NCI-H1694 (cell line): ENCODE measurements at regions not wholly inside any gene's neighbourhood (a gene's known extent, or its start where the extent isn't known, plus 50 kb on each side); places are given as distances from the start of the nearest gene placed in this dataset.

Experiments used
- DNase-seq: peaks from one replicate; lab custom pipeline; 2025; lab: John Stamatoyannopoulos, UW

DNA sequence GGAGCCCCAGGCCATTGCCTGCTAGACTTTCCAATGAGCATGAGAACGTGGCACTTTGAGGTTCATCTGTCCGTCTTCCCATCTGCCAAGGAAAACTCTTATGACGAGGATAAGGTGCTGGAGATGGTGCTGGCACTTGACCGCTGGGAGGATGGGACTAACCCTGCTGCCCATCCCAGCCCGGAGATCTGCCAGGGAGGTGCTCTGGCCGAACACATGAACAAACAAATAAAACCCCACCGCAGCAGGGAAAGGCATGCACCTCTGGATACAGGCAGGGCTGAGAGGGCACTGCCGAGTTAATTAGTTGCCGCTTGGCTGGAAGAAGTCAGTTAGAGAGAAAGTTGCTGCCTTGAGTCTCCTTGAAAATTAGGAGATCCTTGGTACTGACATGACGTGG, 308.4 kb downstream of the AJAP1 start:
- DNase-seq: no peak

DNA sequence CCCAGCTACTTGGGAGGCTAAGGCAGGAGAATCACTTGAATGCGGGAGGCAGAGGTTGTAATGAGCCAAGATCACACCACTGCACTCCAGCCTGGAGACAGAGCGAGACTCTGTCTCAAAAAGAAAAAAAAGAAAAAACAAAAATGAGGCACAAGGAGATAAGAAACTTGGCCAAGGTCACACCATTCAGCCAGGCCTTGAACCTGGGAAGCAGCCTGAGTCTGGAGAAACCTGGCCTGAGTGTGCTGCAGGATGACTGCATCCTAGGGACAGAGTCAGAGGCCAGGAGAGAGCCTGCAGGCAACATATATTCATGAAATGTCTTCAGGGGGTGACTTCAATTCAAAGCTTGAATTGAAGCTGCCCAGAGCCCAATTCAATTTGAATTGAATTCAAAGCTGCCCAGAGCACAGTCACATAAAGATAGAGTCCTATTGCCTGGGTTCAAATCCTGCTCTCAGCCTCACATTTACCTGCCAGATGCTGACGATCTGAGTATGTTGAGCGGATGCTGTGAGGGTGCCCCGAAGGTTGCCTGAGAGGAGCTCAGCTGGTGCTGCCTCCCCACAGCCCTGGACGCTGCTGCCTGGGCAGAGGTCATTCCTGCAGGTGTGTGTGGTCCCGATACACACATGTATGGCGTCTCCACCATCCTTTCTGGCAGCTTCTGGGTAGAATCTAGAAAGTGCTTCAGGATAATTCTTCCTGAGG, 307.7 kb downstream of the AJAP1 start:
- DNase-seq: no peak

DNA sequence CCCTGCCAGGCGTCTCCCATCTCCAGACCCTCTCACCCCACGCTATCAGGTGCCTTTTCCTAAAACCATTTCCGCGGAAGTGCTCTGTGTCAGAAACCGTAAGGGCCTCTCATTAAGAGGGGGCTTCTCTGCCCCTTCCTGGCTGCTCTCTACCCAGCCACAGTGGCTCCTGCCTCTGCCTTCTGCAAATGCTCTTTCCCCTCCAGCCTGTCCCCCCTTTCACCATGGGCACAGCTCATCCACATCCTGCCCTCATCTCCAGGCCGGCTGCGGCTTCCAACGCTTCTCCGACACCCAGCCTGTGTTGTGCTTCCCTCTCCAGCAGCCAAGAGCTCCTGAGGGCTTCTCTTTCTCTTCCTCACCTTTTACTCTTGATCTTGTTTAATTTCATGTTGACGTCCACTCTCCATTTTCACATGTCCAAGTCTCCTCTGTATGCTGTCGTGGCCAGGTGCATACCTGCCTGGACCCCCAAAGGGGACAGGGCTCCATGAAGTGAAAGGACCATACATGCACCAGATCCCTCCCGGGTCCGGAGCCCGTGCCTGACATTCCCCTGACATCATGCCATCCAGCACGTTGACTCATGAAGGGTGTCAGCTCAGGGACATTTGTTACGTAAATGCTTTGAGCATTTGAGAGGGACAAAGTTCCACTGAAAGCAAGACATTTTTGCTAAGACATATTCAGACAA, 306.5 kb downstream of the AJAP1 start:
- no peak for DNase-seq

DNA sequence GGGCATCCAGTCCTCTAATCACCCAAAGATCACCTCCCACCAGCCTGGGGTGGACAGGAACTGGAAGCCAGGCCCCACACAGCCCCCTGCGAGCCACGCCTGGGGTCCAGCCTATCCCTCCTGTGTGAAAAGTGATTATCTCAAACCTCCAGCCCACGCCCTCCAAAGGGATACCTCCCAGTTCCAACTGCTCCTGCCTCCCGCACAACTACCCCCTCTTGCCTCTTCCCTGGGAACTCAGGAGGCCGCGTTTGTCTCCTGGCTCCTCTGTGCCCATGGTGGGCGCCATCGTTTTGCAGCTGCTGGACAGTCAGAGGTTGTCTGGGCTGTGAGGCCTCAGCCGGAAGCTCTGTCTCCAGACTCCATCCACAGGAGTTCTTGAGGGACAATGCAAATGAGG, 305.9 kb downstream of the AJAP1 start:
- no peak for DNase-seq

DNA sequence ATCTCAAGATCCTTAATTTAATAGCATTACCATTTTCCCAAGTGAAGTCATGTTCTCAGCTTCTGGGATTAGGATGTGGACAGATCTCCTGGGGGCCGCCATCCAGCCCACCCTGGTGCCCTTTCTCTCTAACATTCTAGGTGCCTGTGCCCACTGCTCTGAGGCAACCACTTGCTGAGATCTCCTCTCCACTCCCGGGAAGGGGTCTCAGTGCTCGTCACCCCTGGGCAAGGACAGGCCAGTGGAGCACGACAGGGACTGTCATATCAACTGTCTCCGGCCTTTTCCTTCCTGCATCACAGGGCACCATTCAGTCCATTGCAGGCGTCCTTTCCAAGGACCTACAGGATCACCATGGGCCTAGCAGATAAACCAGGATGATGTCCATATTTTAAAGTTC, 304.8 kb downstream of the AJAP1 start:
- no peak for DNase-seq

DNA sequence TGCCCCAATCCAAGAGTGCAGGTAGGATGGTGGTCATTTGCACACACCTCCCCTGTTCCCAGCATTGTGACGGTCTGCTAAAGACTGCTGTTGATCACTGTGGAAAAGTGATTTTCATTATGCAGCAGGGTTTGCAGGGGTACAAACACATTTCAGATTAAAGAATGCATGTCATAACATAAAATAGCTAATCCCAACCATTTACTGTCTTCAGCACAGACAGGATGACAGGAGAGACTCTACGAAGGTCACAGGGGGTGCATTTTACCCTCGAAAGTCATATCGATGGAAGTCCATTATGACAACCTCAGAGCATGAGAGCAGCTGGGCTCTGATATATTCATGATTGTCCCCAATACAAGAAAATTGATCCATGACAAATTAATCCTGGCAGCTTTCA, 302.6 kb downstream of the AJAP1 start:
- DNase-seq: no peak

DNA sequence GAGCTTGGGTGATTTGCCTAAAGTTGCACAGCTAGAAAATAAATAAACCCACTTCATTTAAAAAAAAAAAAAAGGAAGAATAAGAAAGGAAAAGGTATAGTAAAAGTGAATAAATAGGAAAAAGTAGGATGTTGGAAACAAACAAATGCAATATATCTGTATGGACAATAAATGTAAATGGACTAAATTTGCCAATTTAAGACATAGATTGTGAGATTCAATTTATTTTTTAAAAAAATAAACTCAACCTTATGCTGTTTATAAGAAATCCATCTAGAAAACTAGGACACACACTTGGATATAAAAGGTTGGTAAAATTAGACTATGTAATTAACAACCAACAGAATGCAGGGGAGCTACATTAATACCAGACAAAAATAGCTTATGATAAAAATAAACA, 300.0 kb downstream of the AJAP1 start:
- DNase-seq: no peak

DNA sequence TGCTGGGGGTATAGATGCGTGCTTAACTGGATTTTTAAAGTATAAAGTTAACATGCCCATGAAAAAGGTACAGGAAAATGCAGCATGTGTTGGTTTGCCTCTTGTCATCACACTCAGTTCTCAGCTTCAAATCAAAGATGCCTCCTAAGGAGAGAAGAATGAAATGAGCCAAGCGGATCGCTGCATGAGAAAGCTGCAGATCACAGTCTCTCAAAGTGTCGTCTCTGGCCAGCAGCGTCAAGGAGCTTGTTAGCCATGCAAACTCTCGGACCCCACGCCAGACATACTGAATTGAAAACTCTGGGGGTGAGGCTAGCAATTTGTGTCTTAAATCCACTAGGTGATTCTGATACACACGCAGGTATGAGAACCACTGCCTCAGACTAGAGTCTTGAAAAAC, 297.2 kb downstream of the AJAP1 start:
- DNase-seq: no peak

DNA sequence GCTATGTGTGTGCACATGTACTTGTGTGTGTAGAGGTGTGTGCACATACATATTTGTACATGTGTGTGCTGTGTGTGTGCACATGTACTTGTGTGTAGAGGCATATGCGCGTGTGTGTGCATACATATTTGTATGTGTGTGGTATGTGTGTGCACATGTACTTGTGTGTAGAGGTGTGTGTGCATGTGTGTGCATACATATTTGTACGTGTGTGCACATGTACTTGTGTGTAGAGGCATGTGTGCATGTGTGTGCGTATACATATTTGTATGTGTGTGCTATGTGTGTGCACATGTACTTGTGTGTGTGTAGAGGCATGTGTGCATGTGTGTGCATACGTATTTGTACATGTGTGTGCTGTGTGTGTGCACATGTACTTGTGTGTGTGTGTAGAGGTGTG, 291.9 kb downstream of the AJAP1 start:
- DNase-seq: no peak

DNA sequence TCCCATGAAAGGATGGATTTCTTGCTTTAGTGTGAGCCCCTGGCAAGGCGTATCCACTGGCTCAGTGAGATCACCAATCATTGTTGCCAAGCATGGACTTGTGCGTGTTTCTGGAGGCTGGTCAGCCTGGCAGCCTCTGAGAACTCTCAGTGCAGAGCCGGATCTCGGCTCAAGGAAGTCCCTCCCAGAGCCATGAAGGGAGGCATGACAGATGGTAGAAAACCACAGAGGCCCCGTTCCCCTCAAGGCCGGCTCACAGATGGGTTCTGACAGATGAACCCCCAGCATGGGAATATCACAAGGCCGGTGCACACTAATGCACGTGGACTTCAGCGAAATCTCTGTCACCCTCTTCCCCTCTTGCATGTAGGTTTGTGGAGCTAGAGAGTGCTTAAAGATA, 290.5 kb downstream of the AJAP1 start:
- no peak for DNase-seq

DNA sequence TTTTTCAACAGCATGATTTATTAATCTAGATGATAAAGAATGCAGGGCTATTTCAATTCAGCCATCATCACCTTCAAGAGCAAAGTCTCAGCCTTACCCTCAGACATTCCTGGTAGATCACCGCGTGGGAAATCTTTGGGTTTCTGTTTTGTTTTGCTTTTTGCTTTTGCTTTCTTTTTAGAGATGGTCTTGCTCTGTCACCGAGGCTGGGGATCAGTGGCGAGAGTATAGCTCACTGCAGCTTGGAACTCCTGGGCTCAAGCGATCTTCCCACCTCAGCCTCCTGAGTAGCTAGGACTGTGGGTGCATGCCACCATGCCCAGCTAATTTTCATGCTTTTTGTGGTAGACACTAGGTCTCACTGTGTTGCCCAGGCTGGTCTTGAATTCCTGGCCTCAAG, 289.7 kb downstream of the AJAP1 start:
- DNase-seq: no peak

DNA sequence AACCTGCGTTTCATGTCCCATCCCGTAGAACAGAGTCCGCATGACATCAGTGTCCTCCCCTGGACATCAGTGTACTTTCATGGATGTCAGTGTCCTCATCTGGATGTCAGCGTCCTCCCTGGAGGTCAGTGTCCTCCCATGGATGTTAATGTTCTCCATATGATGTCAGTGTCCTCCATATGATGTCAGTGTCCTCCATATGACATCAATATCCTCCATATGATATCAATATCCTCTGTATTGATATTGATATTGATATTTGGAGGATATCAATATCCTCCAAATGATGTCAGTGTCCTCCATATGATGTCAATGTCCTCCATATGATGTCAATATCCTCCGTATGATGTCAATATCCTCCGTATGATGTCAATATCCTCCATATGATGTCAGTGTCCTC, 284.9 kb downstream of the AJAP1 start:
- DNase-seq: no peak

DNA sequence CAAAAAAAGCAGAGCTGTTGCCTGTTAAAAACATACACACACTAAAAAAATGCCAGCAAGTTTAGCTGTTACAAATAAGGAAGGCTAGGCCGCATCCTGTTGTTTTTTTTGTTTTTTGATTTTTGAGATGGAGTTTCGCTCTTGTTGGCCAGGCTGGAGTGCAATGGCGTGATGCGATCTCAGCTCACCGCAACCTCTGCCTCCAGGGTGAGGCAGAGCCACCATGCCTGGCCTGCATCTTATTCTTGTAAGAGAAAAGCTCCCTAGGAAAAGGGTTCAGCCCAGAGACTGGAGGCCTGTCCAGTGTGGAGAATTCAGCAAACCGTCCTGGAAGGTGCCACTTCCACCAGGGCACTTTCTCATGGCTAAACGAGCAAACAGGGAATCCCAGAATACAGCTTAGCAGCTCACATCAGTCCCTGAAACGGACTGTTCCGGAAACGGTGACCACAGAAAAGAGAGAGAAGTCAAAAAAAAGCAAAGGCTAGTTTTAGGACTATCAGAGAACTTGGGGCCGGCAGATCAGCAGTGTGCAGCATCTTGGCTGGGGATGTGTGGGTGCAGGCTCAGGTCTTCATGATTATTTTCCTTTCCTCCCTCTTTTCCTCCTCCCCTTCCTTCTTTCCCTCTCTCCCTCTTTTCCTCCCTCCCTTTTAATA, 283.6 kb downstream of the AJAP1 start:
- no peak for DNase-seq

DNA sequence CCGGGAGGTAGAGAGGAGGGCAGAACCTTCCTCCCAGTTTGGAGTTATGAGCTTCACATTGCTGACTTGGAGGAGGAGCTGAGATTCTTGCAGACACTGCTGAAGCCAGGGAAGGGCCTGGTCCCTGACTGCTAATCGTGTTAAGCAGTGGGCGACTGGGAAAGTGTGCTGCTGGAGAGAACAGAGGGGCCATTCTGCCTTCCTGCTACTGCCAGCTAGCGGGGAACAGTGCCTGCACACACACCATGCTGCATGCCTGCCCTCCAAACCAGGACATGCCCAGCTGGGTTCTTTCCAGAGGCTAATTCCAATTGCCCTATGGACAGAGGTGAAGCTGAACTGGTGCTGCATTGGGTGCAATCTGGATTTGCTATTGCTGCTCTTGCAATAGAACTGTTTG, 281.4 kb downstream of the AJAP1 start:
- DNase-seq: no peak

DNA sequence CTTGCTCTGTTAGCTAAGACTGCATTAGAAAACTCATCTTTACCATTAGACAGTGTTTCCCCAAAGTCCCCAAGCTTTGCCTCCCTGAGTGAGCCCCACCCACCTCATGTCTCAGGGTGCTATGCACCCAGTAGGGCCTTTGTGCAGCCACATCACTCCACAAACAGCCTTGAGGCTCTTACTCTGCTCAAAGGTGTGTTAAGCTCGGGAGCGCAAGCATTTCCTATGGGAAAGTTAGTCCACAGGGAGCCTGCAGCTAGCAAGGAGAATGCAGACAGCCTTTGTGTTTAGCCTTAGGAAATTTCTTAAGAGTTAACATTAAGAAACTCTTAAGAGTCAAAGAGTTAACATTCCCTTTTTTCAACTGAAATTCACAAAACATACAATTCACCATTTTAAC, 278.8 kb downstream of the AJAP1 start:
- DNase-seq: no peak

DNA sequence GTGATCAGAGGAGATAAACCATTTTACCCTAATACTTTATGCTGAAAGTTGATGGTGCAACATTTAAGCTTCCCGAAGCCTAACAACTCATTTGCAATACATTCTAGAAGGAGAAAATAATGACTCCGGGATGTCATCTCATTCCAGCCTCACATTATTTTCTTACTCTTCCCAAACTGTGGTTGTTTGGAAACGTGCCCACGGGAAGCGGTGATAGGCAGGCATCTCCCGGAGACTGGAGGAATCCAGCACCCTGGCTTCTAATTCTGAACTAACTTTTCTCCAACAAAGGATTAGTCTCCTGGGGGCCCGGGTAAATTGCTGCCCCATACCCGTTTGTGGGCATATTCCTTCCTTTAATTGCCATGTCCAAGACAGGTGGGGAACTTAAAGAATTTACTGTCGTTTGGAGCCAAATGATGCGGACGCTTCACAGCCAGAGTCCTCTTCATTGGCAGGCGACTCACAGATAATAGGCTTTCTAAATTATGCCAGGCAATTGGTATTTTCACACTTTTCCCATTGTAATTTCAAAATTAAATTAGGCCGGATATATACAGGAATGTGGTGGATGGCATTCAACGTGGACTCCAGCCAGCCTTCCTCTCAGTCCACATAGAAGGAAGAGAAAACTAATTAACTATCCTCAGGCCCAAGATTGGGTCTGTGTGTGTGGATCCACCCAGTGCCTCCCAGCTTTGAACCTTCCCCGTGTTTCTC, 278.1 kb downstream of the AJAP1 start:
- DNase-seq: no peak

DNA sequence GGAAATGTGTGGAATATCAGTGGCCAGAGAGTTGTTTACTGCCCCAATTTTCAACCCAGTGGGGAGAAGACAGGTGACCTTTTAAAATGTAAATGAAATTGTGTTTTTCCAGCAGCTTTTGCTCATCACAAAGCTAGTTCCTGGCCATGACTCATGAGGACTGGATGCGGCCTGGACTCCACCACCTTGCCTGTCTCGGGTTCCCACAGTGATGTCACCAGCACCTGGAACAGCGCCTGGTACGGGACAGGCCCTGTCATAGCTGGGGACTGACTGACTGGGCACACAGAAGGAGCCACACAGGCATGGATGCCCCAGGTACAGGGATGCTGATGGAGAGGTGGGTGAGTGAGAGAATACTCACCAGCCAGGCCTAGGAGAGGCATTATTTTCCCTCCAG, 277.1 kb downstream of the AJAP1 start:
- no peak for DNase-seq

DNA sequence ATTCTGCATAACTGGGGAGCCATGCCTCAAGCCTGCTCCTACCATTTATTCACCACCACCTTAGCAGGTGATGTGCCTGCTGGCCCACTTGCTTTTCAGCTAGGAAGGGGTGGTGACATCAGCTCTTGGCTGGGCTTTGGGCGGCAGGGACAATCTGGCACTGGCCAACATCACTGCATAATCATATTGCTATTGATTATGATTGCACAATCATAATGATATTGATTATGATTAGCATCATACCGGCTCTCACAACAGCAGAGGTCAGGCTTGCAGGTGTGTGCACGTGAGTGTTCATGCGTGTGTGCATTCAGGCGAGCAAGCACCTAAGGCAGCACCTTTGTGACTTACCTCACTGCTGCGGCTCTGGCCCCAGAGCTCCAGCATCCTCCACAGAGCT, 273.8 kb downstream of the AJAP1 start:
- DNase-seq: no peak

DNA sequence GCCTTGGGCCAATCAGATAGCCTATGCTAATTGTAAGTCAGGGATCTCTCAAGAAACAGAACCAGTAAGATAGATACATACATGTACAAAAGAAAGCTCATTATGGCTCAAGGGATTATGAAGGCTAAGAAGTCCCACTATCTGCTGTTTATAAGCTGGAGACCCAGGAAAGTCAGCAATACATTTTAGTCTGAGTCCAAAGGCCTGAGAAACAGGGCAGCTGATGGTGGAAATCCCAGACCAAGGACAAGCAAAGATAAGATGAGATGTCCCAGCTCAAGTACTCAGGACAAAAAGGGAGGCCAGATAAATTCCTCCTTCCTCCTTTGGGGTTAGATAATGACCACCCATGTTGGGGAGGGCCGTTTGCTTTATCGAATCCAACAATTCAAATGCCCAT, 269.9 kb downstream of the AJAP1 start:
- no peak for DNase-seq

DNA sequence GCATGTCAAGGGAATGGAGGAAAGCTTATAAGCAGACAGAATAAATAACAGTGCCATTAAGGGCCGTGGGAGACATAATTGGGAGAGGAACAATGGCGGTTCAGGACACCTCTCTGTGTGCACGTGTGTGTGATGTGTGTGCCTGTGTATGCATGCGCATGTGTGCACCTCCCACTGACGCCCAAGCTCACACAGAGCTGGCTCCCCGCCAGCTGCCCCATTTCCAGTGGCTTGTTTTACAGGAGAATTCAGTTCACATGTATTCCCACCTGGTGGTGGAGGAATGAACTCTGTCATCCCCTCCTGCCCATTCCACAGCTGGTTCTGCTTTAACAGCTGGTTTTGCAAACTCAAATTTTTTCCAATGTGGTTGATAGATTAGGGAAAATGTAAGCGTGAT, 262.2 kb downstream of the AJAP1 start:
- no peak for DNase-seq

DNA sequence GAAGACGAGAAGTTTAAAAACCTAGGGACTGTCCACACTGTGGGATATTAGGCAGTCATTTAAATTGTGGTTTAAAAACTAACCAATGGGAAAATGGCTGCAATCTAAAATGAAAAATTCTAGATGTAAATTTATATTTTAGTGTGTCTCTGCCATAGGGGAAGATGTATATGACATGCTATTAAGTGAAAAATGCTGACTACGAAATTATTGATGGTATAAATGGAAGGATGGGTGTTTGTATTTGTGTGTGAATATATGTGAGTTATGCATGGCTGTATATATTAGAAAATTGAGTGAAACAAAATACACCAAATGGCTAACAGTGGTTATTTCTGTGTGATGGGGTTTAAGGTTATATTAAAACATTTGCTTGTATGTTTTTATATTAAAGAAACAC, 260.7 kb downstream of the AJAP1 start:
- no peak for DNase-seq

DNA sequence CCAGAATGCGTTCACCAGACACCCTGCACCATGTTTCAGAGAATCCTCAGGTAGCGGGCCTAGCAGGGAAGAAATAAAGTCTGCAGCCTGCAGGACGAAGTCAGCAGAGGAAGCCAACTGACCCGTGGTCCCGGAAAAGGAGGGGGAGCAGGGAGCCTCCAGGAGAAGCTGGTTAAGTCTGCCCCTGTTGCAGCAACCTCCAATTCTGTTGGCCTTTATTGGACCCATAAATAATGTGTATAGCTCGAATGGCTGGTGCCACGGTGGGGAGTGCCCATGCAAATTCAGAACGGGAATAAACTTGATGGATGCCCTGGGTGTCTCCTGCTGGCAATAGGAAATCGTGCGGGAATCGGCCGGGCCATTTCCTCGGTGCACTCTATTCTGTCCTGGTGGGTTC, 254.1 kb downstream of the AJAP1 start:
- no peak for DNase-seq

DNA sequence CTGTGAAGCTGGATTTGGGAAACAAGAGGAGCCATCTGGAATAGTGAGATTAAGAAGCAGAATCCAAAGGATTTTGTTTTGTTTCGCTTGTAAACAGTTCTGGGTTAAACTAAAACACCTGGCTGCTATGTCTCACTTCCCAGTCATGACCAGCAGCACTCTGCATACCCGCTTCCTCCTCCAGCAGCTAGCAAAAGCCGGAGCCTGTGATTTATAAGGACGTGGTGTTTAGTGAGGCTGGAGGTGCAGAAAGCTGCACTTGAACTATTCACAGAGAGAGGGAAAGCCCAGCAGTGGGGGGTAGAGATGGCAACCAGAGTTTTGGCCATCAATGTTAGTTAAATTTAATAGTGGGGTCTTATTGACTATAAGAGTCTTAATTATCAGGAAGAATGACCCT, 240.2 kb downstream of the AJAP1 start:
- no peak for DNase-seq
